H54 (cell line): ENCODE measurements at regions not wholly inside any gene's neighbourhood (a gene's known extent, or its start where the extent isn't known, plus 50 kb on each side); places are given as distances from the start of the nearest gene placed in this dataset.
"Not testable (repeated sequence)": the region's sequence is repeated elsewhere in the genome, so short reads cannot be mapped to it uniquely, and the experiment has no call there.

ENCODE experiments used
- DNase-seq: peaks from one replicate; pipeline ENCODE4 v3.0.0; 2011; ENCODE audit warnings: low spot score, mixed read lengths; ENCODE audit not compliant: insufficient read length
- FAIRE-seq: peaks from 3 replicates; lab custom pipeline; 2011; peaks lifted over from hg19 to GRCh38; lab: Jason Lieb, UNC
- POLR2A ChIP-seq: IDR thresholded peaks from 2 replicates; pipeline ENCODE4 v1.6.1; 2011; ENCODE audit warnings: low read depth, mild to moderate bottlenecking, low read length

- TF ChIP-seq POLR2A: no peak
- no peak for DNase-seq
- FAIRE-seq: peak; percentile 92
Observed at GRCh38 chr2:40625849-40626248, 174.0 kb upstream of the SLC8A1 start.

GRCh38 chr2:40628556-40628955 is 176.7 kb upstream of the SLC8A1 start:
- TF ChIP-seq POLR2A: no peak
- no peak for DNase-seq
- peak; percentile 57 for FAIRE-seq

GRCh38 chr2:40629768-40630434 is 178.0 kb upstream of the SLC8A1 start:
- TF ChIP-seq POLR2A: no peak
- FAIRE-seq: no peak
- DNase-seq: no peak

GRCh38 chr2:40639320-40639719 is 187.4 kb upstream of the SLC8A1 start:
- no peak for FAIRE-seq
- no peak for DNase-seq
- TF ChIP-seq POLR2A: no peak

- DNase-seq (no peak), FAIRE-seq (no peak)
- no peak for TF ChIP-seq POLR2A
Observed at GRCh38 chr2:40642237-40642636, 190.3 kb upstream of the SLC8A1 start.

- DNase-seq (no peak), FAIRE-seq (no peak)
- TF ChIP-seq POLR2A: no peak
Observed at GRCh38 chr2:40642726-40643125, 190.8 kb upstream of the SLC8A1 start.

- FAIRE-seq (no peak), DNase-seq (no peak)
- TF ChIP-seq POLR2A: no peak
Observed at GRCh38 chr2:40646642-40647041, 194.8 kb upstream of the SLC8A1 start.

- no peak for TF ChIP-seq POLR2A
- FAIRE-seq (no peak), DNase-seq (no peak)
Observed at GRCh38 chr2:40652155-40652554, 200.3 kb upstream of the SLC8A1 start.

GRCh38 chr2:40653829-40654228 is 201.9 kb upstream of the SLC8A1 start:
- no peak for TF ChIP-seq POLR2A
- FAIRE-seq: peak; percentile 75
- DNase-seq: peak; percentile 4

GRCh38 chr2:40654346-40654745 is 202.5 kb upstream of the SLC8A1 start:
- no peak for TF ChIP-seq POLR2A
- no peak for FAIRE-seq
- no peak for DNase-seq

- DNase-seq (peak; percentile 5), FAIRE-seq (no peak)
- no peak for TF ChIP-seq POLR2A
Observed at GRCh38 chr2:40658941-40659340, 207.1 kb upstream of the SLC8A1 start.

GRCh38 chr2:40665493-40666232 is 213.8 kb upstream of the SLC8A1 start:
- no peak for FAIRE-seq
- DNase-seq: no peak
- TF ChIP-seq POLR2A: no peak

- TF ChIP-seq POLR2A: no peak
- no peak for FAIRE-seq
- DNase-seq: no peak
Observed at GRCh38 chr2:40666398-40666797, 214.5 kb upstream of the SLC8A1 start.

- no peak for DNase-seq
Observed at GRCh38 chr2:40668425-40668824, 216.5 kb upstream of the SLC8A1 start.

GRCh38 chr2:40676134-40676790 is 224.4 kb upstream of the SLC8A1 start:
- DNase-seq, FAIRE-seq: not testable (repeated sequence)

More at GRCh38 chr2:40668425-40668824, 216.5 kb upstream of the SLC8A1 start:
- FAIRE-seq: no peak
- TF ChIP-seq POLR2A: no peak
